ENCODE measurements at regions not wholly inside any gene's neighbourhood (a gene's known extent, or its start where the extent isn't known, plus 50 kb on each side); places are given as distances from the start of the nearest gene placed in this dataset.

GRCh38 chr4:110970642-110971041 lies 347.8 kb upstream of the PITX2 start:
- Histone ChIP-seq H3K36me3 (ENCODE audit: control insufficient read depth, low read depth, low read length) (no peaks in the 10 kb centered on the region), H3K4me1 (ENCODE audit: control insufficient read depth, low read depth, low read length) (no peaks in the 10 kb centered on the region), H3K27me3 (ENCODE audit: control insufficient read depth, insufficient read depth, low read length) (peaks cover 5% of the 10 kb centered on the region)

DNA sequence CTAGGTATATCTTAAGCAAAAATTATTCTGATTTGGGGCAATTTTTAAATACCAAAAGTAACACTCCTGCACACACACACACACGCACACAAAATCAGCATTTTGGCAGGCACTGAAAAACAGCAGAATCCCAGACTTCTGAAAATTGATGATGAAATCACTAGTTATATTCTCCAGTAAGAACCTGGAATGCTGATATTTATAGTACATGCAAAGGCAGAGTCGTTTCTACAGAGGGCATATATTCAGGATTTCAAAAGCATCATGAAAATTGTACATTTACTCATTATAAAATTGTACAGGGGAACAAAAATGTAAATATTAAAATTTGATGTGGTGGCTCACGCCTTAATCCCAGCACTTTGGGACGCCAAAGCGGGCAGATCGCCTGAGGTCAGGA lies 352.5 kb upstream of the PITX2 start:
- H3K9me3 ChIP-seq (ENCODE audit: control insufficient read depth, low read depth, low read length): no peaks in the 10 kb centered on the region
- no peak overlapping the region for H3K4me3 ChIP-seq (ENCODE audit: low read length)
- no peak overlapping the region for H3K27ac ChIP-seq (ENCODE audit: low read length)
- no peaks in the 10 kb centered on the region for H3K36me3 ChIP-seq (ENCODE audit: control insufficient read depth, low read depth, low read length)
- peaks cover 5% of the 10 kb centered on the region for H3K27me3 ChIP-seq (ENCODE audit: control insufficient read depth, insufficient read depth, low read length)
- H3K9ac ChIP-seq (ENCODE audit: low read length): no peak overlapping the region
- H3K4me1 ChIP-seq (ENCODE audit: control insufficient read depth, low read depth, low read length): no peaks in the 10 kb centered on the region

More at GRCh38 chr4:110970642-110971041, 347.8 kb upstream of the PITX2 start:
- Histone ChIP-seq H3K4me3 (ENCODE audit: low read length) (no peak overlapping the region), H3K9ac (ENCODE audit: low read length) (no peak overlapping the region), H3K9me3 (ENCODE audit: control insufficient read depth, low read depth, low read length) (no peaks in the 10 kb centered on the region), H3K27ac (ENCODE audit: low read length) (no peak overlapping the region)

- no peak overlapping the region for H3K4me3 ChIP-seq (ENCODE audit: low read length)
- no peaks in the 10 kb centered on the region for H3K9me3 ChIP-seq (ENCODE audit: control insufficient read depth, low read depth, low read length)
- H3K27me3 ChIP-seq (ENCODE audit: control insufficient read depth, insufficient read depth, low read length): no peaks in the 10 kb centered on the region
- no peak overlapping the region for H3K9ac ChIP-seq (ENCODE audit: low read length)
- no peaks in the 10 kb centered on the region for H3K4me1 ChIP-seq (ENCODE audit: control insufficient read depth, low read depth, low read length)
- H3K27ac ChIP-seq (ENCODE audit: low read length): no peak overlapping the region
- no peaks in the 10 kb centered on the region for H3K36me3 ChIP-seq (ENCODE audit: control insufficient read depth, low read depth, low read length)
These were observed 354.7 kb upstream of the PITX2 start for GRCh38 chr4:110977554-110977953.

DNA sequence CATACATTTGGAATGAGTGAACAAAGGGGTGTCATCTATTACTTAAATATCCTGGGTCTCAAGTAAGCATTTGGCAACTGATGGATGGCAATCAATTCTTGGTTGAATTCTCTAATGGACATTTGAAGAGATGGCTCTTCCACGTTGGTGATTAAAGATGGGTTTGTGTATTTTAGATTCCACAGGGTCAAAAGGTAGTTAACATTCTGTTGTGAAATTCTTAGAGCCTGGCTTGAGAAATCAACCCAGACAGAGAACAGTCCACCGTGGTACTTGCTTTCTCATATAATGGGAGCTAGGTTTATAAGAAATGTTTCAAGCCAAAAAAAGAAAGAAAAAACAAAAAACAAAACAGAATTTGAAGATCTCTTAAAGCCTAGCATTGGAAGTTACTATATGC lies 355.9 kb upstream of the PITX2 start:
- H3K36me3 ChIP-seq (ENCODE audit: control insufficient read depth, low read depth, low read length): no peaks in the 10 kb centered on the region
- H3K9ac ChIP-seq (ENCODE audit: low read length): no peak overlapping the region
- no peaks in the 10 kb centered on the region for H3K9me3 ChIP-seq (ENCODE audit: control insufficient read depth, low read depth, low read length)
- H3K4me1 ChIP-seq (ENCODE audit: control insufficient read depth, low read depth, low read length): no peaks in the 10 kb centered on the region
- H3K27me3 ChIP-seq (ENCODE audit: control insufficient read depth, insufficient read depth, low read length): no peaks in the 10 kb centered on the region
- H3K4me3 ChIP-seq (ENCODE audit: low read length): no peak overlapping the region
- no peak overlapping the region for H3K27ac ChIP-seq (ENCODE audit: low read length)

DNA sequence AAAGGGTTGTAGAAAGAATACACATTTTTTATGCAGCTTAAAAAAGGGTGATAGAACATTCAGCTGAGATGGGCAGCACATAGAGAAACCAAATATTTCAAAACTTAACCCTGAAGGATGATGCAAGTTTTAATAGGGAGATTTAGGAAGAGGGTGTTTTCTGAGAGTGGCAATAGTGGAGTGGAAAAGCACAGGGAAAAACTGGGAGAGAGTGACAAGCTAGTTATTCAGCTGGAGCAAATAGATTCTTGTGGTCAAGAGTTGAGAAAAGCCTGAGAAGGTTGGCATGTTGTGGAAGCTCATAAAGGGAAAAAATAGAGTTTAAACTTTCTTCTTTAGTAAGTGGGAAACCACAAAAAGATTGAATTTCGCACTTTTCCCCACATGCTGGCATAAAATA lies 359.6 kb upstream of the PITX2 start:
- no peak overlapping the region for H3K4me3 ChIP-seq (ENCODE audit: low read length)
- no peaks in the 10 kb centered on the region for H3K27me3 ChIP-seq (ENCODE audit: control insufficient read depth, insufficient read depth, low read length)
- no peaks in the 10 kb centered on the region for H3K4me1 ChIP-seq (ENCODE audit: control insufficient read depth, low read depth, low read length)
- H3K9ac ChIP-seq (ENCODE audit: low read length): no peak overlapping the region
- no peaks in the 10 kb centered on the region for H3K9me3 ChIP-seq (ENCODE audit: control insufficient read depth, low read depth, low read length)
- no peaks in the 10 kb centered on the region for H3K36me3 ChIP-seq (ENCODE audit: control insufficient read depth, low read depth, low read length)
- no peak overlapping the region for H3K27ac ChIP-seq (ENCODE audit: low read length)

DNA sequence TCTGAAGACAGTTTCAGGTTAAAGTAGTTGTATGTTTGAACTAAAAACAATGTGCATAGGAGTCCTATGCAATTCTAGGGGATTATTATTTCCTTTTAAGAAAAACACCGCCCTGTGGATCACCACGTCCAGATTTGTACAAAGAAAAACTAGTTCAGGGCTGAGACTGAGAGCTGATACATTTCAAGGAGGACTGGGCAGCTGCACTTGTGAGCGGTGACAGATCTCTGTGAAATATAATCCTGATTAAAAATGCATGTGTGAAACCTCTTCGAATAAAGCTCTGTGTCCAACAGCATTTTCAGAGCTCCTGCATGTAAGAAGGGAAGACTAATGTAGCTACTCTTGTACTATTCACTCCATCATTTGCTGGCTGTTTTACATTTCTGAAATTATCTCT lies 365.8 kb upstream of the PITX2 start:
- Histone ChIP-seq H3K36me3 (ENCODE audit: control insufficient read depth, low read depth, low read length) (no peaks in the 10 kb centered on the region), H3K27ac (ENCODE audit: low read length) (no peak overlapping the region), H3K9me3 (ENCODE audit: control insufficient read depth, low read depth, low read length) (no peaks in the 10 kb centered on the region), H3K9ac (ENCODE audit: low read length) (no peak overlapping the region), H3K4me1 (ENCODE audit: control insufficient read depth, low read depth, low read length) (no peaks in the 10 kb centered on the region), H3K4me3 (ENCODE audit: low read length) (no peak overlapping the region), H3K27me3 (ENCODE audit: control insufficient read depth, insufficient read depth, low read length) (no peaks in the 10 kb centered on the region)

- Histone ChIP-seq H3K9ac (ENCODE audit: low read length) (no peak overlapping the region), H3K27ac (ENCODE audit: low read length) (no peak overlapping the region), H3K4me1 (ENCODE audit: control insufficient read depth, low read depth, low read length) (no peaks in the 10 kb centered on the region), H3K4me3 (ENCODE audit: low read length) (no peak overlapping the region), H3K36me3 (ENCODE audit: control insufficient read depth, low read depth, low read length) (no peaks in the 10 kb centered on the region), H3K27me3 (ENCODE audit: control insufficient read depth, insufficient read depth, low read length) (no peaks in the 10 kb centered on the region), H3K9me3 (ENCODE audit: control insufficient read depth, low read depth, low read length) (no peaks in the 10 kb centered on the region)
These were observed 366.2 kb upstream of the PITX2 start for GRCh38 chr4:110989125-110989524.

GRCh38 chr4:110994781-110995180 lies 371.9 kb upstream of the PITX2 start:
- Histone ChIP-seq H3K4me1 (ENCODE audit: control insufficient read depth, low read depth, low read length) (no peaks in the 10 kb centered on the region), H3K9me3 (ENCODE audit: control insufficient read depth, low read depth, low read length) (no peaks in the 10 kb centered on the region), H3K9ac (ENCODE audit: low read length) (no peak overlapping the region)

GRCh38 chr4:110998320-110998719 lies 375.4 kb upstream of the PITX2 start:
- no peaks in the 10 kb centered on the region for H3K36me3 ChIP-seq (ENCODE audit: control insufficient read depth, low read depth, low read length)
- H3K27ac ChIP-seq (ENCODE audit: low read length): no peak overlapping the region
- no peaks in the 10 kb centered on the region for H3K4me1 ChIP-seq (ENCODE audit: control insufficient read depth, low read depth, low read length)
- no peak overlapping the region for H3K4me3 ChIP-seq (ENCODE audit: low read length)
- H3K9ac ChIP-seq (ENCODE audit: low read length): no peak overlapping the region
- no peaks in the 10 kb centered on the region for H3K27me3 ChIP-seq (ENCODE audit: control insufficient read depth, insufficient read depth, low read length)
- H3K9me3 ChIP-seq (ENCODE audit: control insufficient read depth, low read depth, low read length): no peaks in the 10 kb centered on the region

More at GRCh38 chr4:110994781-110995180, 371.9 kb upstream of the PITX2 start:
- no peak overlapping the region for H3K4me3 ChIP-seq (ENCODE audit: low read length)
- no peaks in the 10 kb centered on the region for H3K36me3 ChIP-seq (ENCODE audit: control insufficient read depth, low read depth, low read length)
- no peaks in the 10 kb centered on the region for H3K27me3 ChIP-seq (ENCODE audit: control insufficient read depth, insufficient read depth, low read length)
- no peak overlapping the region for H3K27ac ChIP-seq (ENCODE audit: low read length)

GRCh38 chr4:111011458-111011857 lies 388.6 kb upstream of the PITX2 start:
- no peak overlapping the region for H3K4me3 ChIP-seq (ENCODE audit: low read length)
- H3K4me1 ChIP-seq (ENCODE audit: control insufficient read depth, low read depth, low read length): peaks cover 5% of the 10 kb centered on the region
- no peaks in the 10 kb centered on the region for H3K9me3 ChIP-seq (ENCODE audit: control insufficient read depth, low read depth, low read length)
- H3K27me3 ChIP-seq (ENCODE audit: control insufficient read depth, insufficient read depth, low read length): no peaks in the 10 kb centered on the region
- no peak overlapping the region for H3K9ac ChIP-seq (ENCODE audit: low read length)
- no peak overlapping the region for H3K27ac ChIP-seq (ENCODE audit: low read length)
- H3K36me3 ChIP-seq (ENCODE audit: control insufficient read depth, low read depth, low read length): no peaks in the 10 kb centered on the region

DNA sequence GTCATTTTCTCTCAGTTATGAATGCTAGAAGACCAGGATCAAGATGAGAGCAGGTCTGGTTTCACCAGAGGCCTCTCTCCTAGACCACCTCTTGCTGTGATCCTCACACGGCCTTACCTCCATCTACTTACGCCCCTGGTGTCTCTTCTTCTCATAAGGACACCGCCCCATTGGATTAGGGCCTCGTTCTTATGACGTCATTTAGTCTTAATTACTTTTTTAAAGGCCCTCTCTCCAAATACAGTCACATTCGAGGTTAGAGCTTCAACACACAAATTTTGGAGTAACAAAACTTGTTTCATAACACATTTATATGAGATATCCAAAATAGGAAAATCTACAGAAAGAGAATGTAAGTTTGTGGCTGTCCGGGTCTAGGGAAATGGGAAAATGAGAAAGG lies 391.0 kb upstream of the PITX2 start:
- no peaks in the 10 kb centered on the region for H3K9me3 ChIP-seq (ENCODE audit: control insufficient read depth, low read depth, low read length)
- H3K36me3 ChIP-seq (ENCODE audit: control insufficient read depth, low read depth, low read length): no peaks in the 10 kb centered on the region
- no peak overlapping the region for H3K27ac ChIP-seq (ENCODE audit: low read length)
- H3K27me3 ChIP-seq (ENCODE audit: control insufficient read depth, insufficient read depth, low read length): no peaks in the 10 kb centered on the region
- no peak overlapping the region for H3K4me3 ChIP-seq (ENCODE audit: low read length)
- H3K4me1 ChIP-seq (ENCODE audit: control insufficient read depth, low read depth, low read length): peaks cover 5% of the 10 kb centered on the region
- H3K9ac ChIP-seq (ENCODE audit: low read length): no peak overlapping the region

DNA sequence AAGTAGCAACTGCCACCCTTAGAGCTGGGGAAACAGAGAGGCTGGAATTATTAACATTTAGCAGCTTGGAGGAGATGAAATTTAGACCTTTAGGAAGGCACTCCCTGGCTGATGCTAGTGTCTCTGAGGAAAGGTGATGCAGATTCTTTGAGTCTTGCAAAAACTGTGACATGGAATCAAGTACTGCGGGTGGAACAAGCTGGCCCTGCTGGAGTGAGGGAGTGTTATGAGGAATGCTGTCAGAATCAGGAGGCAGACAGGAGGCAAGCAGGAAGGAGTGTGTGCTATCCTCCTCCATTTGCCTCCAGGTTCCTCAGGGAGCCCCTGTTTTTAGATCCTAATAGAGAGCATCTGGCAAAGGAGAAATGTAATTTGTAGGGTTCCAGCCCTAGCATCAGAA lies 391.7 kb upstream of the PITX2 start:
- Histone ChIP-seq H3K9ac (ENCODE audit: low read length) (no peak overlapping the region), H3K36me3 (ENCODE audit: control insufficient read depth, low read depth, low read length) (no peaks in the 10 kb centered on the region), H3K9me3 (ENCODE audit: control insufficient read depth, low read depth, low read length) (no peaks in the 10 kb centered on the region), H3K4me3 (ENCODE audit: low read length) (no peak overlapping the region), H3K27ac (ENCODE audit: low read length) (no peak overlapping the region), H3K4me1 (ENCODE audit: control insufficient read depth, low read depth, low read length) (peaks cover 4% of the 10 kb centered on the region), H3K27me3 (ENCODE audit: control insufficient read depth, insufficient read depth, low read length) (no peaks in the 10 kb centered on the region)
